Fibroblast of the aortic adventitia (primary cell): ENCODE measurements at regions not wholly inside any gene's neighbourhood (a gene's known extent, or its start where the extent isn't known, plus 50 kb on each side); places are given as distances from the start of the nearest gene placed in this dataset.
A peak's percentile ranks its signal among the peaks of the same experiment; 100 is the strongest.
"Not testable (repeated sequence)": the region's sequence is repeated elsewhere in the genome, so short reads cannot be mapped to it uniquely, and the experiment has no call there.

Experiments
- DNase-seq: peaks from one replicate; pipeline ENCODE4 v3.0.0-alpha.2; 2010; ENCODE audit warnings: low read depth
- H3K4me3 ChIP-seq: 2 replicates; pipeline ENCODE4 v1.5.1; 2011; ENCODE audit warnings: low read depth, mild to moderate bottlenecking, control low read depth, low read length, moderate library complexity
- CTCF ChIP-seq: IDR thresholded peaks from 2 replicates; pipeline ENCODE4 v1.5.1; 2011; ENCODE audit warnings: mild to moderate bottlenecking, low read length, control low read depth, inconsistent platforms; ENCODE audit not compliant: insufficient read depth

GRCh38 chr13:44853641-44854040, 135.6 kb downstream of the NUFIP1 start:
- TF ChIP-seq CTCF = no peak
- DNase-seq = no peak
- no peak overlapping the region for H3K4me3 ChIP-seq

GRCh38 chr13:44848920-44849676, 140.2 kb downstream of the NUFIP1 start:
- TF ChIP-seq CTCF = no peak
- no peak for DNase-seq
- no peak overlapping the region for H3K4me3 ChIP-seq

DNA sequence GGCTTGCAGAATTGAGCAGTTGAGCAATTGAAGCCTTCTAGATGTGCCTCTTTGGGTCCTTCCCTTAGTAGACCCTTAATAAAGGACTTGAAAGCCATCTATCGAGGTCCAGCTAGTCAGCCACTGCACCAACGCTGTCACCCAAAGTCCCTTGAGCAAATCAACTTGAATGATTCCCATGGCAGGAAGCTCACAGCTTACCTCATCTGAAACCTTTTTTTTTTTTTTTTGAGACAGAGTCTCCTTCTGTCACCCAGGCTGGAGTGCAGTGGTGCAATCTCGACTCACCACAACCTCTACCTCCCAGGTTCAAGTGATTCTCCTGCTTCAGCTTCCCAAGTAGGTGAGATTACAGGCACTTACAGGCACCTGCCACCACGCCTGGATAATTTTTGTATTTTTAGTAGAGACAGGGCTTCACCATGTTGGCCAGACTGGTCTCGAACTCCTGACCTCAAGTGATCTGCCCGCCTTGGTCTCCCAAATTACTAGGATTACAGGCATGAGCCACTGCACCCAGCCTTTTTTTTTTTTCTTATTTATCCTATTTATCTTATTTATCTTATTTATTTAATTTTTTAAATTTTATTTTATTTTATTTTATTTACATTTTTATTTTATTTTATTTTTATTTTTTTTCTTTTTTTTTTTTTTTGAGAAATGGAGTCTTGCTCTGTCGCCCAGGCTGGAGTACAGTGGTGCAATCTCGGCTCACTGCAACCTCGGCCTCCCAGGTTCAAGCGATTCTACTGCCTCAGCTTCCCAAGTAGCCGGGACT, 143.8 kb downstream of the NUFIP1 start:
- DNase-seq, H3K4me3 ChIP-seq: not testable (repeated sequence)

- no peak for TF ChIP-seq CTCF
- DNase-seq = no peak
- H3K4me3 ChIP-seq = no peak overlapping the region
Observed at GRCh38 chr13:44844786-44845185, 144.5 kb downstream of the NUFIP1 start.

GRCh38 chr13:44843403-44843802, 145.9 kb downstream of the NUFIP1 start:
- TF ChIP-seq CTCF = no peak
- peak; percentile 71 for DNase-seq
- no peak overlapping the region for H3K4me3 ChIP-seq

GRCh38 chr13:44842158-44842557, 147.1 kb downstream of the NUFIP1 start:
- TF ChIP-seq CTCF = no peak
- DNase-seq = peak; percentile 64
- no peak overlapping the region for H3K4me3 ChIP-seq

DNA sequence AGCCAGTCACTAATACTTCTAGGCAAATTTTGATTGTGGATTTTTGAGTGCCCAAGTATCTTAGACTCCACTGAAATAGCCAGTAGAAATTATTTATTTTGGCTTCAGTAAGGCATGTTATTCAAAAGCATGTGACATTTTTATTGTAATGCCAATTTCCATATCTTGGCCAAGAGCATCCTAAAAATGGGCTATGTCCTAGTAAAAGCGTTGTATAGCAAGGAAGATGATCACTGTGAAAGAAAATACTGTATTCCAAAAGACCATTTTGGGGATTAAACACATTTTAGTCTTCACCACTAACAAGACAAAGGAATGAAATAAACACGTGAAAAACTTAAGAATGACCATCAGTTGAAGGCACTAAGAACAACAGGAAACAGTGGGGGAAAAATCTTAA, 149.1 kb downstream of the NUFIP1 start:
- no peak for TF ChIP-seq CTCF
- H3K4me3 ChIP-seq = no peak overlapping the region
- DNase-seq = peak; percentile 67
